Upper lobe of left lung (tissue), 6 donors: ENCODE measurements at regions not wholly inside any gene's neighbourhood (a gene's known extent, or its start where the extent isn't known, plus 50 kb on each side); places are given as distances from the start of the nearest gene placed in this dataset.

ENCODE experiments used
- ATAC-seq, 2 donors: fragments of 200-7000 bp; cut with Tn5 transposase; one replicate each; pipeline ENCODE4 v1.9.1; 2022; ENCODE audit warnings: mild to moderate bottlenecking in 2 of 2, moderate library complexity in 2 of 2; ENCODE audit not compliant: low FRiP score in 2 of 2
- DNase-seq, 2 donors: peaks; one replicate each; pipeline ENCODE4 v3.0.0-alpha.2; 2019 to 2020
- H3K27ac ChIP-seq, 4 donors: fragments of 200-600 bp; sonication (generic); one replicate each; pipeline ENCODE4 v1.5.1; 2016 to 2019
- H3K27me3 ChIP-seq, 4 donors: fragments of 200-600 bp; sonication (generic); one replicate each; pipeline ENCODE4 v1.5.1; 2017 to 2019
- H3K36me3 ChIP-seq, 4 donors: fragments of 200-600 bp; sonication (generic); one replicate each; pipeline ENCODE4 v1.5.1; 2016 to 2019
- H3K4me1 ChIP-seq, 4 donors: fragments of 200-600 bp; sonication (generic); one replicate each; pipeline ENCODE4 v1.5.1; 2018 to 2019
- H3K4me3 ChIP-seq, 4 donors: fragments of 200-600 bp; sonication (generic); one replicate each; pipeline ENCODE4 v1.5.1; 2017 to 2019; ENCODE audit warnings: mild to moderate bottlenecking in 2 of 4, moderate library complexity in 1 of 4
- H3K9me3 ChIP-seq, 4 donors: fragments of 200-600 bp; sonication (generic); one replicate each; pipeline ENCODE4 v1.5.1; 2018 to 2019
- EP300 ChIP-seq, 4 donors: sonication (generic); formaldehyde crosslinking; IDR thresholded peaks; one replicate each; pipeline ENCODE4 v1.5.1; 2017; ENCODE audit warnings: antibody characterized with exemption in 4 of 4, control low read depth in 2 of 4
- POLR2A ChIP-seq, 4 donors: fragments of 450-650 bp; IDR thresholded peaks; one replicate each; pipeline ENCODE4 v1.5.1; 2016 to 2017; ENCODE audit warnings: antibody characterized with exemption in 4 of 4, mild to moderate bottlenecking in 2 of 4
- POLR2AphosphoS5 ChIP-seq, 2 donors: sonication (generic); formaldehyde crosslinking; IDR thresholded peaks; one replicate each; pipeline ENCODE4 v1.5.1; 2017; ENCODE audit warnings: antibody characterized with exemption in 2 of 2
- WGBS, 2 donors: methylation state at CpG; one replicate each; pipeline ENCODE4 v1.1.5; 2017 to 2018; 5-methylcytosine and 5-hydroxymethylcytosine counted together
- TF ChIP-seq, protein P1 (sequence below), 6 experiments: fragments of 450-650 bp in 4 of 6; fragments of 200-600 bp in 2 of 6; sonication (generic) in 2 of 6; IDR thresholded peaks; one replicate each; pipeline ENCODE4 v1.5.1; 2016 to 2019; ENCODE audit warnings: antibody characterized with exemption in 6 of 6
- donor health status: DM: no; HTN: no; CAD: no; lungs with moderate emphysema.
- donor health status: DM: no; HTN: yes; CAD: no; lungs with severe emphysema.

DNA sequence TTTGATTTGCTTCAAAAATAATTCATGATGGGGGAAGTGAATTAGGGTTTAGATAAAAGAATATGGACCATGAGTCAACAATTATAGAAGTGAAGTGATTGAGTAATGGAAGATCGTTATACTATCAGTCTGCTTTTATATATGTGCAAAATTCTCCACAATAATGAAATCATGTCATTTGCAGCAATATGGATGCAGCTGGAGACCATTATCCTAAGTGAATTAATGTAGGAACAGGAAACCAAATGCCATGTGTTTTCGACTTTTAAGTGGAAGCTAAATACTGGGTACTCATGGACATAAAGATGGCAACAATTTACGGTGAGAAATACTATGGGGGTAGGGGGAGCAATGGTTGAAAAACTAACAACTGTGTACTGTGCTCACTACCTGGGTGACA lies 144.7 kb upstream of the SRD5A2 start:
- no peaks in the 10 kb centered on the region for H3K27me3 ChIP-seq
- ATAC-seq (no peak), DNase-seq (no peak)
- TF ChIP-seq POLR2AphosphoS5 (IDR thresholded peaks at IDR 0.05) (no peak), POLR2A (IDR thresholded peaks at IDR 0.05) (no peak), EP300 (IDR thresholded peaks at IDR 0.05) (no peak)
- TF ChIP-seq, protein P1, sequence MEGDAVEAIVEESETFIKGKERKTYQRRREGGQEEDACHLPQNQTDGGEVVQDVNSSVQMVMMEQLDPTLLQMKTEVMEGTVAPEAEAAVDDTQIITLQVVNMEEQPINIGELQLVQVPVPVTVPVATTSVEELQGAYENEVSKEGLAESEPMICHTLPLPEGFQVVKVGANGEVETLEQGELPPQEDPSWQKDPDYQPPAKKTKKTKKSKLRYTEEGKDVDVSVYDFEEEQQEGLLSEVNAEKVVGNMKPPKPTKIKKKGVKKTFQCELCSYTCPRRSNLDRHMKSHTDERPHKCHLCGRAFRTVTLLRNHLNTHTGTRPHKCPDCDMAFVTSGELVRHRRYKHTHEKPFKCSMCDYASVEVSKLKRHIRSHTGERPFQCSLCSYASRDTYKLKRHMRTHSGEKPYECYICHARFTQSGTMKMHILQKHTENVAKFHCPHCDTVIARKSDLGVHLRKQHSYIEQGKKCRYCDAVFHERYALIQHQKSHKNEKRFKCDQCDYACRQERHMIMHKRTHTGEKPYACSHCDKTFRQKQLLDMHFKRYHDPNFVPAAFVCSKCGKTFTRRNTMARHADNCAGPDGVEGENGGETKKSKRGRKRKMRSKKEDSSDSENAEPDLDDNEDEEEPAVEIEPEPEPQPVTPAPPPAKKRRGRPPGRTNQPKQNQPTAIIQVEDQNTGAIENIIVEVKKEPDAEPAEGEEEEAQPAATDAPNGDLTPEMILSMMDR (IDR thresholded peaks at IDR 0.05) = no peak
- H3K9me3 ChIP-seq = no peaks in the 10 kb centered on the region
- no peak overlapping the region for H3K27ac ChIP-seq
- no peaks in the 10 kb centered on the region for H3K4me1 ChIP-seq
- H3K4me3 ChIP-seq = no peak overlapping the region
- no peaks in the 10 kb centered on the region for H3K36me3 ChIP-seq
- WGBS, 2 donors = 92% methylated on average over 3 of the region's 3 CpGs

DNA sequence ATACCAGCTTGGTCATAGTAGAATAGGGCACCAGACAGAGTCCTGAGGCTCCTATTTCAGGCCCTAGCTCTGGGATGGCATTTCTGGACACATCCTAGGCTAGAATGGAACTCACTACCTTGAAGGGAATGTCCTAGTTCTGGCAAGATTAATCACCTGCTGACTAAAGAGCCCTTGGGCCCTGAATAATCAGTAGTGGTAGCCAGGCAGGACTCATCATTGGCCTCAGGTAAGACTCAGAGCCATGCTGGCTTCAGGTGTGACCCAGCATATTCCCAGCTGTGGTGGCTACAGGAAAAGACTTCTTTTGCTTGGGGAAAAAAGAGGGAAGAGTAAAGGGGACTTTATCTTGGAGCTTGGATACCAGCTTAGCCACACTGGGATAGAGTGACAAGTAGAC lies 131.0 kb upstream of the SRD5A2 start:
- TF ChIP-seq, protein P1 (IDR thresholded peaks at IDR 0.05) = no peak
- no peak for TF ChIP-seq POLR2A (IDR thresholded peaks at IDR 0.05)
- TF ChIP-seq EP300 (IDR thresholded peaks at IDR 0.05) = no peak
- TF ChIP-seq POLR2AphosphoS5 (IDR thresholded peaks at IDR 0.05) = no peak
- Histone ChIP-seq H3K27ac (no peak overlapping the region), H3K4me1 (no peaks in the 10 kb centered on the region), H3K36me3 (no peaks in the 10 kb centered on the region), H3K27me3 (no peaks in the 10 kb centered on the region), H3K9me3 (no peaks in the 10 kb centered on the region), H3K4me3 (no peak overlapping the region)
- ATAC-seq = no peak
- no peak for DNase-seq

DNA sequence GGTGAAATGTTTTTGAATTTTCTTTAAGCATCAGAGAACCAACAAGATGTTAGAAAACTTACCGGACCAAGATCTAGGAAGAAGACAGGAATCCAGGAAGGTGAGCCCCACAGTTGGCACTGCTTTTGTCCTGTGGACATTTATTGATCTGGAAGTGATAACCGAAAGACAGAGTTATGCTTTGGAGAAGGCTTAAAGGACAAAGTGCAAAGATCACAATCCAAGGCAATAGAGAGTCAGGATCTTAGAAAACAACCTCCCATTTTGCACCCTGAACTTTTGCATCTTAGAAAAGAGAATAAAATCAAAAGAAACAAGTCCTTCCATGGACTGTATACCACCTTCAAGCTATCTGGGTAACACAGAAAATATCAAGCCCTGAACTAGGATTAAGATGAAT lies 129.4 kb upstream of the SRD5A2 start:
- H3K36me3 ChIP-seq = no peaks in the 10 kb centered on the region
- no peaks in the 10 kb centered on the region for H3K9me3 ChIP-seq
- 91 to 93% methylated on average over 2 of the region's 2 CpGs for WGBS, 2 donors
- DNase-seq (no peak), ATAC-seq (no peak)
- no peak overlapping the region for H3K4me3 ChIP-seq
- TF ChIP-seq, protein P1 (IDR thresholded peaks at IDR 0.05) = no peak
- no peak for TF ChIP-seq POLR2A (IDR thresholded peaks at IDR 0.05)
- no peak for TF ChIP-seq POLR2AphosphoS5 (IDR thresholded peaks at IDR 0.05)
- no peak for TF ChIP-seq EP300 (IDR thresholded peaks at IDR 0.05)
- H3K27me3 ChIP-seq = no peaks in the 10 kb centered on the region
- no peaks in the 10 kb centered on the region for H3K4me1 ChIP-seq
- H3K27ac ChIP-seq = no peak overlapping the region

DNA sequence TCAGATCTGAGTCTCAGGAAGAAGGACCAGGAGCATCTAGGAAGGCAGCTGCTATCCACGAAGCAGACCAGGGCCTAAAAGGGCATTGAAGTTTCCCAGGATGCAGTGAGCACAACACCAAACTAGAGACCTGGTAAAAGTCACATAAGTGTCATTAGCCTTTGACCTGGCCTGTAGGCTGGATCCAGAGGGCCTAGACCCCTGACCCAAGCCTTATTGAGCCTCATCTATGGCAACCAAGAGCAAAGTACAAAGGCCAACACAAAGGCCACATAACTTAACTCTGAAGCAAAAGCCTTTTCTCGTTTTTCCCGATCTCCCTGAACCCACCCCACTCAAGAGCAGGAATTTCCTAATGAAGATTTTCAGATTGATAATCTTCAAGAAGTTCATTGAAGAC lies 127.3 kb upstream of the SRD5A2 start:
- Histone ChIP-seq H3K4me3 (no peak overlapping the region), H3K27ac (no peak overlapping the region), H3K27me3 (no peaks in the 10 kb centered on the region), H3K36me3 (no peaks in the 10 kb centered on the region), H3K4me1 (no peaks in the 10 kb centered on the region), H3K9me3 (no peaks in the 10 kb centered on the region)
- ATAC-seq (no peak), DNase-seq (no peak)
- WGBS, 2 donors = 75 to 79% methylated on average over 3 of the region's 3 CpGs
- TF ChIP-seq, protein P1 (IDR thresholded peaks at IDR 0.05) = no peak
- TF ChIP-seq EP300 (IDR thresholded peaks at IDR 0.05) (no peak), POLR2AphosphoS5 (IDR thresholded peaks at IDR 0.05) (no peak), POLR2A (IDR thresholded peaks at IDR 0.05) (no peak)

DNA sequence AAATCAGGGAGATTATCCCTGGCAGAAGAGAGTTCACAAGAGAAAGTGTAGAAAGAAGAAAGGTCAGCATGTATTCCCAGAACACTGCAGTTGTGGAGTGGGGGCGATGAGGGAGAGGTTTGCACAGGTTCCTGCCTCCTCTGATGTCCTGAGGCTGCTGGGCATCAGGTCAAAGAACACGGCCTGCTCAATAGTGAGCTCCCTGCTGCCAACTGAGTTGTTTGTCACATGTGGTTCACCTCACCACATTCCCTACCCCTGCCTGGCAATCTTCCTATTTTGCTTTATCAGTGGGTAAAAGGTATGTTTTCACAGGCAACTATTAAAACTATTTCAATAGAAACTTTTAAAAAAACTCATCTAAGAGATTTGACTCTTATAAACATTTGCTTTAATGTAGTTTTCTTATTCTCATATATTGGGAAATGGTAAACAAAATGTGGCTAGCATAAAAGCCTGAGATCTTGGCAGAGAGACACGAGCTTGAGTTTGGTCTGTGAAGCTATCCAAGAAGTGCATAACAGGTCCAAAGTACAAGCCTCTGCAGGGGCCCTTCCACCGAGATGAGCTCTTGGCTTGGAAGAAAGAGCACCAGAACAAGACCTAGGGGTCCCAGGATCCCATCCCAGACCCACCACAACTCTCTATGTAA lies 123.9 kb upstream of the SRD5A2 start:
- 55% methylated on average over 4 of the region's 4 CpGs for WGBS, 2 donors
- Histone ChIP-seq H3K9me3 (peaks cover 0 to 5% (median under 1%) of the 10 kb centered on the region in 4 donors), H3K4me1 (no peaks in the 10 kb centered on the region), H3K4me3 (no peak overlapping the region), H3K27ac (no peak overlapping the region), H3K27me3 (no peaks in the 10 kb centered on the region), H3K36me3 (no peaks in the 10 kb centered on the region)
- DNase-seq (no peak), ATAC-seq (no peak)
- no peak for TF ChIP-seq POLR2AphosphoS5 (IDR thresholded peaks at IDR 0.05)
- no peak for TF ChIP-seq POLR2A (IDR thresholded peaks at IDR 0.05)
- TF ChIP-seq, protein P1 (IDR thresholded peaks at IDR 0.05) = no peak
- TF ChIP-seq EP300 (IDR thresholded peaks at IDR 0.05) = no peak
